ENCODE measurements at regions not wholly inside any gene's neighbourhood (a gene's known extent, or its start where the extent isn't known, plus 50 kb on each side); places are given as distances from the start of the nearest gene placed in this dataset.
"Not testable (repeated sequence)": the region's sequence is repeated elsewhere in the genome, so short reads cannot be mapped to it uniquely, and the experiment has no call there.

- DNase-seq: no peak
These were observed 1710.4 kb downstream of the SUCLG1 start for GRCh38 chr2:82748653-82749052.

- DNase-seq: no peak
These were observed 1718.6 kb downstream of the SUCLG1 start for GRCh38 chr2:82740527-82740926.

GRCh38 chr2:82737965-82738364 lies 1721.1 kb downstream of the SUCLG1 start:
- DNase-seq: not testable (repeated sequence)

- no peak for DNase-seq
These were observed 1723.7 kb downstream of the SUCLG1 start for GRCh38 chr2:82735336-82735735.

- no peak for DNase-seq
These were observed 1727.3 kb downstream of the SUCLG1 start for GRCh38 chr2:82731824-82732223.

GRCh38 chr2:82730811-82731210 lies 1728.3 kb downstream of the SUCLG1 start:
- DNase-seq: no peak

GRCh38 chr2:82728090-82728489 lies 1731.0 kb downstream of the SUCLG1 start:
- DNase-seq: no peak

GRCh38 chr2:82708681-82709080 lies 1750.4 kb downstream of the SUCLG1 start:
- no peak for DNase-seq

- DNase-seq: no peak
These were observed 1761.8 kb downstream of the SUCLG1 start for GRCh38 chr2:82697231-82697630.

- no peak for DNase-seq
These were observed 1764.6 kb downstream of the SUCLG1 start for GRCh38 chr2:82694431-82694830.

GRCh38 chr2:82690757-82691411 lies 1768.2 kb downstream of the SUCLG1 start:
- no peak for DNase-seq

GRCh38 chr2:82675186-82675585 lies 1783.9 kb downstream of the SUCLG1 start:
- DNase-seq: no peak

- DNase-seq: no peak
These were observed 1784.4 kb downstream of the SUCLG1 start for GRCh38 chr2:82674652-82675051.

GRCh38 chr2:82667491-82667890 lies 1791.6 kb downstream of the SUCLG1 start:
- DNase-seq: no peak

GRCh38 chr2:82665691-82666090 lies 1793.4 kb downstream of the SUCLG1 start:
- DNase-seq: no peak

- peak; percentile 23 for DNase-seq
These were observed 1802.0 kb downstream of the SUCLG1 start for GRCh38 chr2:82657106-82657505.

GRCh38 chr2:82656420-82656819 lies 1802.7 kb downstream of the SUCLG1 start:
- DNase-seq: no peak

GRCh38 chr2:82652117-82652516 lies 1807.0 kb downstream of the SUCLG1 start:
- no peak for DNase-seq

GRCh38 chr2:82650038-82650437 lies 1809.0 kb downstream of the SUCLG1 start:
- DNase-seq: no peak

GRCh38 chr2:82641598-82642180 lies 1817.4 kb downstream of the SUCLG1 start:
- no peak for DNase-seq

- DNase-seq: no peak
These were observed 1822.6 kb downstream of the SUCLG1 start for GRCh38 chr2:82636402-82637020.

- no peak for DNase-seq
These were observed 1860.1 kb downstream of the SUCLG1 start for GRCh38 chr2:82599021-82599420.

- DNase-seq: no peak
These were observed 1862.5 kb downstream of the SUCLG1 start for GRCh38 chr2:82596581-82596980.

- DNase-seq: no peak
These were observed 1867.4 kb downstream of the SUCLG1 start for GRCh38 chr2:82591718-82592117.

GRCh38 chr2:82576656-82577055 lies 1882.4 kb downstream of the SUCLG1 start:
- no peak for DNase-seq

All from left hindlimb (tissue), 1 donor.